ENCODE measurements at regions not wholly inside any gene's neighbourhood (a gene's known extent, or its start where the extent isn't known, plus 50 kb on each side); places are given as distances from the start of the nearest gene placed in this dataset.
"Not testable (repeated sequence)": the region's sequence is repeated elsewhere in the genome, so short reads cannot be mapped to it uniquely, and the experiment has no call there.

DNA sequence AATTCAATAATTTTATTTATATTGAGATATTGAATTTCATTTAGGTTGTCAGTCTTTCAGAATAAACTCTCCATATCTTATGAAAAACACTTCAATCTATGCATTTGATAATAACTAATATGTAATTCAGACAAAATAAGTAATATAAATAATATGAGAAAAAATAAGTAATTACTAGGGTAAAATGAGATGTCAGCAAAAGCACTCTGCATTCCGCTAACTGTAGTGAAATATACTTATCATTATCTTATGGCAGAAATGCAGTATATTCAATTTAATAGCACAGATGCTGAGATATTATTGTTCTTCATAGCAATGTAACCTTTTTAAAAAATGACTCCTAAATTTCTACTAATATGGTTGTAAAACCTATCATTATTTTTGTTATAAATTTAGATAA, 606.2 kb upstream of the VRK2 start:
- DNase-seq (ENCODE audit: low spot score): no peak

DNA sequence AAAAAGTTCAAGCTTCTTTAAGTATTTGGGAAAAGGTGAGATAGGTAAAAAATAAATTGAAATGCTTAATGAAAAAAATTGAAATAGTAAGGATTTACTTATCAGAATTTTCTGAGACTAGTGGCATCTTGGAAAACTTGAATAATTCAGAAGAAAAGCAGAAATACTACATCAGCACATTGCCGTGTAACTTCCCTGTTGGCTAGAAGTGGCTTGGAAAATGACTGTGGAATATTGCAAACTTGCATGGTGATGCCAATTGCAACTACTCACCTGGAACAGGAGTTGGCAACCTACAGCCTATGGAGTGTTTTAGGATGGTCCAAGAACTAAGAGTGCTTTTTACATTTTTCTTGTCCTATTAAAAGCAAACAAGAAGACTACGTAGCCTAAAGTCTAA, 603.5 kb upstream of the VRK2 start:
- no peak for DNase-seq (ENCODE audit: low spot score)

- peak; percentile 48 for DNase-seq (ENCODE audit: low spot score)
These were observed 602.6 kb upstream of the VRK2 start for GRCh38 chr2:57443973-57444521.

GRCh38 chr2:57444752-57445430, 601.7 kb upstream of the VRK2 start:
- DNase-seq (ENCODE audit: low spot score): peak; percentile 46

DNA sequence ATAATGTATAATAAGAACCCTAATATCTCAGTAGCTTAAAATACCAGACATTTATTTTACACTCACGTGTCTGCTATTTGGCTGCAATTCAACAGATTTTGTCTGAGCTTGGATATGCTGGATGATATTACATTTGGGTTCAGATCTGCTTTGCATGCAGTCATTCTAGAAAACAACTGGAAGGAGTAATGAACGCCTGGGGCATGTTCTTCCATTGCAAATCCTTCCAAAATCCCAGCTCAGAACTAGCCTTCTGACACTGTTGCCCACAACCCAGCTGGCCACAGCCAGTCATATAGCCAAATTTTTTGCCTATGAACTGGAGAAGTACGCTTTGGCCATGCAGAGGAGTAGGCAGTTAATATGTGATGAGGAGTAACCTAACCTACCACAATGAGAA, 597.8 kb upstream of the VRK2 start:
- DNase-seq (ENCODE audit: low spot score): no peak

DNA sequence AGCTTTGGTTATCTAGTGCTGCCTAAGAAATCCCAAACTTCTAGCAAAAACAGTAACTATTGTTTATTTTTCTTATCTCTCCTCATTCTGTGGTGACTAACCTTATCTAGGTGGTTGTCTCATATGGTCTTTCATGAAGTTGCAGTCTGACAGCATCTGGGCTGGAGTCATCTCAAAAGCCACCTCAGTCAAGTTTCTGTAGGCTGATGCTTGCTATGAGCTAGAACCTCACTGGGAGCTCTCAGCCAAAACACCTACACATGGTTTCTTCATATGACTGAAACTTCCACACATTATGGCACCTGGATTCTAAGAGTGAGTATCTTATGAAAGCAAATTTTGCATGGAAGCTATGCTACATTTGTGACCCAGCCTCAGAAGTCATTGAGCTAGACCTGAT, 596.4 kb upstream of the VRK2 start:
- no peak for DNase-seq (ENCODE audit: low spot score)

- DNase-seq (ENCODE audit: low spot score): no peak
These were observed 594.0 kb upstream of the VRK2 start for GRCh38 chr2:57452634-57453033.

- DNase-seq (ENCODE audit: low spot score): no peak
These were observed 592.7 kb upstream of the VRK2 start for GRCh38 chr2:57453945-57454344.

- no peak for DNase-seq (ENCODE audit: low spot score)
These were observed 586.0 kb upstream of the VRK2 start for GRCh38 chr2:57460396-57461276.

GRCh38 chr2:57461624-57462023, 585.0 kb upstream of the VRK2 start:
- no peak for DNase-seq (ENCODE audit: low spot score)

- no peak for DNase-seq (ENCODE audit: low spot score)
These were observed 581.5 kb upstream of the VRK2 start for GRCh38 chr2:57465067-57465466.

GRCh38 chr2:57465967-57466366, 580.6 kb upstream of the VRK2 start:
- no peak for DNase-seq (ENCODE audit: low spot score)

DNA sequence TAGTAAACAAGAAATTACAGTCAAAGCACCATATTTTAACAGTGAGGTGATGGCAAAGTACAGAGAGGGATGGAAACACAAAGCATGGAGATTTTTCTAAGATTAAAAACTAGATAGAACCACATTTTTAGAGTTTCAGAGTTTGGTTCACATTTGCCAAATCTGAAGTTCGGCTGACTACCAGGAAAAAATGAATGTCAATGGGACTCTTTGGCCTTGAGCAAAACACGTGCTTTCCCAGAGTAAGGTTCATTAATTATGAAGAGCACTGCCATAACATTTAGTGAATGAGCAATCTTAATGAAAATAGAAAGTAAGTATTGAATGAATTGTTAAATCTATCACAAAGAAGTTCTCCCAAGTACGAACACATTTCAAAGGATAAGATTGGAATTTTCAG, 571.2 kb upstream of the VRK2 start:
- DNase-seq (ENCODE audit: low spot score): no peak

GRCh38 chr2:57479981-57480380, 566.6 kb upstream of the VRK2 start:
- no peak for DNase-seq (ENCODE audit: low spot score)

GRCh38 chr2:57488061-57488460, 558.5 kb upstream of the VRK2 start:
- no peak for DNase-seq (ENCODE audit: low spot score)

DNA sequence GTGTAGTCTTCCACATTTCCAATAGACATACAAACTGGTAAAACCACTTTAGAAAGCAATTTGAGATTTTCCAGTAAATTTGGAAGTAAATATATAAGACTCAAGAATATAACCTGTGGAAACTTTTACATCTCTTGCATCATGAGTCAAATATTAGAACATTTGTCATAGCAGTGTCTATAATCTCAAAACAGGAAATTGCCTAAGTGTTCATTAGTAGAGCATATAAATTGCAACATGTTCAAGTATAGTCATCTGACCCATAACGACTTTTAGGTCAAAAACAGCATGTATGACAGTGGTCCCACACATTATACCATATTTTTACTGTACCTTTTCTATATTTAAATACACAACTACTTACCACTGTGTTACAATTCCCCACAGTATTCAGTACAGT, 555.9 kb upstream of the VRK2 start:
- DNase-seq (ENCODE audit: low spot score): no peak

- DNase-seq (ENCODE audit: low spot score): no peak
These were observed 555.4 kb upstream of the VRK2 start for GRCh38 chr2:57491213-57491612.

- not testable (repeated sequence) for DNase-seq (ENCODE audit: low spot score)
These were observed 552.6 kb upstream of the VRK2 start for GRCh38 chr2:57493966-57494365.

GRCh38 chr2:57497489-57498096, 549.0 kb upstream of the VRK2 start:
- peak; percentile 18 for DNase-seq (ENCODE audit: low spot score)

DNA sequence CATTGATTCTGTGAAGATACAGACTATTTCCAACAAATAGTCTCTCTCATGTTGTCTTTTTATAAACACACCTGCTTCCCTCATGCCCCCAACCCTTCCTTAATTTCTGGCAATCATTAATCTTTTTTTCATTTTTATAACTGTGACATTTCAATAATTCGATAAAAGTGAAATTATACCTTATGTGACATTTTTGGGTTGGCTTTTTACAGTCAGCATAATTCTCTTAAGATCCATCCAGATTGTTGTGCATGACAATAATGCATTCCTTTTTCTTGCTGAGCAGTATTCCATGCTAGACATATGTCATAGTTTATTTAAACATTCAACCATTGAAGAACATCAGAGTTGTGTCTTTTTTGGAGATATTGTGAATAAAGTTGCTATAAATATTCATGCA, 541.8 kb upstream of the VRK2 start:
- DNase-seq (ENCODE audit: low spot score): no peak

- no peak for DNase-seq (ENCODE audit: low spot score)
These were observed 537.4 kb upstream of the VRK2 start for GRCh38 chr2:57509189-57509588.

DNA sequence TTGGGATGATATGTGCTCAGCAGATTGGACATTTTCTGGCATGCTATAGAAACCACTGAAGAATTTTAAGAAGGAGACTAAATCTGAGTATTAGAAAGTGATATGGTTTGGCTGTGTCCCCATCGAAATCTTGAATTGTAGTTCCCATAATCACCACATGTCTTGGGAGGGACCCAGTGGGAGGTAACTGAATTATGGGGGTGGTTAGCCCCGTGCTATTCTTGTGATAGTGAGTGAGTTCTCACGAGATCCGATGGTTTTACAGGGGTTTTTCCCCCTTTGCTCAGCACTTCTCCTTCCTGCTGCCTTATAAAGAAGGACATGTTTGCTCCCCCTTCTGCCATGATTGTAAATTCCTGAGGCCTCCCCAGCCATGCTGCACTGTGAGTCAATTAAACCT, 535.9 kb upstream of the VRK2 start:
- no peak for DNase-seq (ENCODE audit: low spot score)

GRCh38 chr2:57515366-57515765, 531.2 kb upstream of the VRK2 start:
- no peak for DNase-seq (ENCODE audit: low spot score)

Measured in COLO829 (cell line).